ENCODE measurements at regions not wholly inside any gene's neighbourhood (a gene's known extent, or its start where the extent isn't known, plus 50 kb on each side); places are given as distances from the start of the nearest gene placed in this dataset.

- in situ Hi-C loops (cut with MboI; ENCODE audit: low sequenced_read_pairs), result no loop called here
Measured at GRCh38 chr9:85269811-85270210, 471.9 kb downstream of the AGTPBP1 start.

DNA sequence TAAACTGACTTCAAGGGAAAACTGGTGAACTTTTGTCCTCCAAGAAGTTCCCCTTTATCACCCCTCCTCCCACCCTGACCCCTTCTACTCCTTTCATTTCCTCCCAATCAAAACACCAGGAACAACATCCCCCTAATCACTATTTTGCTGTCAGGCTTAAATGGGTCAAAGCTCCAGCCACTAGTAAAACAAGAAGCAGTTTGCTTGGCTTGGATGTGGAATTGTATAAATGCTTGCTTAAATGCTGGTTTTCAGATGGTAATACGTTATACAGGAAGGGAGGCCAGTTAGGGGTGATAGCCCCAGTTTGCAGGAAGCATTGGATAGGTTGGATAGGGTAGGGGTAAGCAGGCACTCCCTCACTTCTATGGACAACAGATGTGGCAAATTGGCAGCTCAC is 473.6 kb downstream of the AGTPBP1 start:
- in situ Hi-C loops (cut with MboI; ENCODE audit: low sequenced_read_pairs), result no loop called here

DNA sequence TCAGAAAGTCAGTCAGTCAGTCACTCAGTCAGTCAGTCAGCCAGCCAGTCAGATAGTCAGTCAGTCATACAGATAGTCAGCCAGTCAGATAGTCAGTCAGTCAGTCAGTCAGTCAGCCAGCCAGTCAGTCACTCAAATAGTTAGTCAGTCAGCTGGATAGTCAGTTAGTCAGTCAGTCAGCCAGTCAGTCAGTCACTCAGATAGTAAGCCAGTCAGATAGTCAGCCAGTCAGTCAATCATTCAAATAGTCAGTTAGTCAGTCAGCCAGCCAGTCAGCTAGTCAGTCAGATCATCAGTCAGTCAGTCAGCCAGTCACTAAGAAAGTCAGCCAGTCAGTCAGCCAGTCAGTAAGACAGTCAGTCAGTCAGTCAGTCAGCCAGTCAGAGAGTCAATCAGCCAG is 477.1 kb downstream of the AGTPBP1 start:
- in situ Hi-C loops (cut with MboI; ENCODE audit: low sequenced_read_pairs), result no loop called here

DNA sequence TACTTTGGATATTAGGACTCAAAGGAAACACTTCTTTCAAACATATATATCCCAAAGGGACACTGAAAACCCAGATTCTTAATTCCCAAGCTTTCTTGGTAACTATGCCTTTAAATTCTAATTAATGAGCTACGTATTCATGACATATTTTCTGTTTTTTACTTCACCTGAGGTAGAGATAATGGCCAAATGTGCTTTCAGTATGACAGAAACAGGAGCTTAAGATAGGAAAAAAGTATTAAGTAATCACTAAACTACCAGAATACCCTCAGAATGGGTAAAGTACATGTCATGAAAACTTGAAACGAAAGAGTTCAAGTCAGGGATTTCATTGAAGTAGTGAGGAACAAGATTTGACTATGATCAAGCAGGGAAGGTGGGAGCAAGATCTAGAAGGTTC is 478.5 kb downstream of the AGTPBP1 start:
- in situ Hi-C loops (cut with MboI; ENCODE audit: low sequenced_read_pairs), result no loop called here

- in situ Hi-C loops (cut with MboI; ENCODE audit: low sequenced_read_pairs), result no loop called here
Measured at GRCh38 chr9:85262333-85262732, 479.4 kb downstream of the AGTPBP1 start.

- in situ Hi-C loops (cut with MboI; ENCODE audit: low sequenced_read_pairs), result no loop called here
Measured at GRCh38 chr9:85260275-85260845, 481.4 kb downstream of the AGTPBP1 start.

DNA sequence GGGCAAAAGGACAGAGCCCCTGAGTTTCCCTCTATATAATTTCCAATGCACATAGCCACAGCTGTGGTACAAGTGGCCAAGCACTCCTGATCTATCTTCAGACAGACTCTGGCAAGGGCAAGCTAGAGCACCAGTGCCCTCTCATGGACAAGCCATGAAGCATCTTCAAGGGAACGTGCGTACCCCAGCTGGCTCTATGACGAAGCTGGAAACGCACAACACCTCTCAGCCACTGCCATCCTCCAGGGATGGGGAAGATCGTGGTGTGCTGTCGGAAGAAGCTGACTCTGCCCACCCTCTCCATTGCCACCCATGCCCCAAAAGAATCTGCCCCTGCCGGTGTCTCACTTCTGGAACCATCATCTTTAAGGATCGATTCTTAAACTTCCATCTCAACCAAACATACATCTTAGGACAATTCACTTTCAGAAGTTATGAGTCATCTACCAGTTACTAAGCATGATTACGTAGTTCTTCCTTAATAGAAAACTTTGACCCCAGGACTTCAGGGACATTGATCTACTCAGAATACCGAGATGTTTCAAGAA is 482.9 kb downstream of the AGTPBP1 start:
- in situ Hi-C loops (cut with MboI; ENCODE audit: low sequenced_read_pairs), result no loop called here

DNA sequence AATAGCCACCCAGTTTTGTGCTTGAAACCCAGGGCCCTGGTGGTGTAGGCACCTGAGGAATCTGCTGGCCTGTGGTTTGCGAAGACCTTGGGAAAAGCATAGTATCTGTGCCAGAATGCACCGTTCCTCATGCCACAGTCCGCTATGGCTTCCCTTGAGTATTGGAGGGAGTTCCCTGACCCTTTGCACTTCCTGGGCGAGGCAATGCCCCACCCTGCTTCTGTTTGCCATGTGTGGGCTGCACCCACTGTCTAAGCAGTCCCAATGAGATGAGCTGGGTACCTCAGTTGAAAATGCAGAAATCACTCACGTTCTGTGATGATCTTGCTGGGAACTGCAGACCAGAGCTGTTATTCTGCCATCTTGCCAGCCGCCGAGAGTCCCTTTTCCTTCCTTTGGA is 483.5 kb downstream of the AGTPBP1 start:
- in situ Hi-C loops (cut with MboI; ENCODE audit: low sequenced_read_pairs), result no loop called here

- in situ Hi-C loops (cut with MboI; ENCODE audit: low sequenced_read_pairs), result no loop called here
Measured at GRCh38 chr9:85249313-85249621, 492.5 kb downstream of the AGTPBP1 start.

- in situ Hi-C loops (cut with MboI; ENCODE audit: low sequenced_read_pairs), result no loop called here
Measured at GRCh38 chr9:85248514-85249312, 493.0 kb downstream of the AGTPBP1 start.

DNA sequence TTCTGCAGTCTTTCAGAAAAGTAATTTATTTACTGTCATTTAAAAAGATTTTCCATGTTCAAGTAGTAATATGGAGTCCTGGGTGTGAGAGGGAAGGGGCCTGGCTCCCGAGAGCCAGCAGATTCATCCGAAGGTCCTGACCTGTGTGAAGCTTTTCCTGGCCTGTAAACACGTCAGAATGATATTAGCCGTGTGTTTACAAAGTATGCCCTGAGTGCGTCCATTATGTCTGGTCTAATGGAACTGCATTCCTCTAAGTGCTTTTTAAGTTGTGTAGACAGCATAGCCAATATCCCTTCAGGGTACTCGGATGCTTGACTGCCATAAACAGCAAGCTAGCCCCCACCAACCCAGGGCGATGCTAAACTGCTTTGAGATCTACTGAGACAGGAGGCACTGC is 495.2 kb downstream of the AGTPBP1 start:
- in situ Hi-C loops (cut with MboI; ENCODE audit: low sequenced_read_pairs), result no loop called here

- in situ Hi-C loops (cut with MboI; ENCODE audit: low sequenced_read_pairs), result no loop called here
Measured at GRCh38 chr9:85244856-85245255, 496.9 kb downstream of the AGTPBP1 start.

GRCh38 chr9:85243977-85244376 is 497.8 kb downstream of the AGTPBP1 start:
- in situ Hi-C loops (cut with MboI; ENCODE audit: low sequenced_read_pairs), result no loop called here

DNA sequence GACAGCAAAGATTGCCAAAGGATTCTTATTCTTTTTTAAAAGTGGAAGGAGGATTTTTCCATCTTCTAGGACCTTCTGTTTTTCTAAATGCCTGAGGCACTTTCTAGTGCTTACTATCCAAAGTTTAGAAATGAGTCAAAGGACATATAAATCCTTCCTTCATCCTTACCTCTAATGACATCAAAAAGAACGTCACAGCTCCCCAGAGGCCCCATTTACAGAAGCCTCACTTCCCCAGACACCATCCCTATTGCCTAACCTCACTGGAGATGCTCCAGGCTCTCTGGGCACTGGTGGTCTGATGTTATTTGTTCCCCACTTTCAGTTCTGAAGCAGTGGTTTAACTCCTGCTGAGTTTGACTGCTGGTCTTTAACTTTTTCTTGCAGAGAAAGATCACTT is 504.3 kb downstream of the AGTPBP1 start:
- in situ Hi-C loops (cut with MboI; ENCODE audit: low sequenced_read_pairs), result no loop called here

GRCh38 chr9:85230081-85230480 is 511.7 kb downstream of the AGTPBP1 start:
- in situ Hi-C loops (cut with MboI; ENCODE audit: low sequenced_read_pairs), result no loop called here

GRCh38 chr9:85228111-85228855 is 513.5 kb downstream of the AGTPBP1 start:
- in situ Hi-C loops (cut with MboI; ENCODE audit: low sequenced_read_pairs), result no loop called here

GRCh38 chr9:85225180-85225579 is 516.6 kb downstream of the AGTPBP1 start:
- in situ Hi-C loops (cut with MboI; ENCODE audit: low sequenced_read_pairs), result no loop called here

DNA sequence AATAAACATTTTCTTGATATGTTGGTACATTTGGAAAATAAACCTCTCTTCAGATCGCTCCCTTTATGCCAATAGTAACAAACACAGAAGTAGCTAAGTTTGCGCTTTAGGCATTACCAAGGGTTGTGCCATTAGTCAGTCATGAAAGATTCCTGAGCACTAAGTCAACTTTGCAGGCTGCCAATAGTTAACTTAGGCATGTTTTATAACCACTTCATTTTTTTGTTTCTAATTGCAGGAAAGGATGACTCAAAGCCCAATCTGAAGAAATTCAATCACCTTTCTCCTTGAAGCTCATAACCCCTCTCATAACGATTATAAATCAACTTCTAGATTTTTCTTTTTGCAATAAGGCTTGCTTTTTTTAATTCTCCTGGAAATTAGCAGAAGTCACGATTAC is 517.0 kb downstream of the AGTPBP1 start:
- in situ Hi-C loops (cut with MboI; ENCODE audit: low sequenced_read_pairs), result no loop called here

- in situ Hi-C loops (cut with MboI; ENCODE audit: low sequenced_read_pairs), result no loop called here
Measured at GRCh38 chr9:85224301-85224700, 517.5 kb downstream of the AGTPBP1 start.

GRCh38 chr9:85223506-85224125 is 518.1 kb downstream of the AGTPBP1 start:
- in situ Hi-C loops (cut with MboI; ENCODE audit: low sequenced_read_pairs), result no loop called here

- in situ Hi-C loops (cut with MboI; ENCODE audit: low sequenced_read_pairs), result no loop called here
Measured at GRCh38 chr9:85216601-85217000, 525.2 kb downstream of the AGTPBP1 start.

Data from HL-60/S4 (cell line).